ENCODE measurements at regions not wholly inside any gene's neighbourhood (a gene's known extent, or its start where the extent isn't known, plus 50 kb on each side); places are given as distances from the start of the nearest gene placed in this dataset.
"Not testable (repeated sequence)": the region's sequence is repeated elsewhere in the genome, so short reads cannot be mapped to it uniquely, and the experiment has no call there.

- not testable (repeated sequence) for H3K4me3 ChIP-seq (ENCODE audit: low read depth in 1 of 2, low read length in 2 of 2); H3K27me3 ChIP-seq (ENCODE audit: control insufficient read depth in 1 of 2, insufficient read depth in 2 of 2, low read length in 2 of 2); H3K36me3 ChIP-seq (ENCODE audit: control insufficient read depth in 2 of 2, insufficient read depth in 2 of 2, low read length in 1 of 2); H3K4me1 ChIP-seq (ENCODE audit: control insufficient read depth in 2 of 2, insufficient read depth in 2 of 2, low read length in 1 of 2); H3K9me3 ChIP-seq (ENCODE audit: control insufficient read depth in 2 of 2, insufficient read depth in 1 of 2, low read depth in 1 of 2, low read length in 1 of 2); H3K27ac ChIP-seq (ENCODE audit: low read depth in 2 of 2, low read length in 1 of 2)
- WGBS, 2 donors, result 95 to 96% methylated on average over 11 of the region's 11 CpGs
Measured at GRCh38 chr12:4150355-4150754, 123.2 kb upstream of the CCND2 start.

GRCh38 chr12:4148418-4149056 lies 125.0 kb upstream of the CCND2 start:
- no peaks in the 10 kb centered on the region for H3K27me3 ChIP-seq (ENCODE audit: control insufficient read depth in 1 of 2, insufficient read depth in 2 of 2, low read length in 2 of 2)
- H3K4me3 ChIP-seq (ENCODE audit: low read depth in 1 of 2, low read length in 2 of 2), result no peak overlapping the region
- H3K27ac ChIP-seq (ENCODE audit: low read depth in 2 of 2, low read length in 1 of 2), result no peak overlapping the region
- no peaks in the 10 kb centered on the region for H3K36me3 ChIP-seq (ENCODE audit: control insufficient read depth in 2 of 2, insufficient read depth in 2 of 2, low read length in 1 of 2)
- 57 to 58% methylated on average over 5 of the region's 5 CpGs for WGBS, 2 donors
- H3K9me3 ChIP-seq (ENCODE audit: control insufficient read depth in 2 of 2, insufficient read depth in 1 of 2, low read depth in 1 of 2, low read length in 1 of 2), result no peaks in the 10 kb centered on the region
- H3K4me1 ChIP-seq (ENCODE audit: control insufficient read depth in 2 of 2, insufficient read depth in 2 of 2, low read length in 1 of 2), result peaks cover under 1 to 2% of the 10 kb centered on the region in 2 donors

GRCh38 chr12:4147031-4147481 lies 126.5 kb upstream of the CCND2 start:
- no peaks in the 10 kb centered on the region for H3K27me3 ChIP-seq (ENCODE audit: control insufficient read depth in 1 of 2, insufficient read depth in 2 of 2, low read length in 2 of 2)
- no peak overlapping the region for H3K27ac ChIP-seq (ENCODE audit: low read depth in 2 of 2, low read length in 1 of 2)
- H3K4me3 ChIP-seq (ENCODE audit: low read depth in 1 of 2, low read length in 2 of 2), result no peak overlapping the region
- H3K36me3 ChIP-seq (ENCODE audit: control insufficient read depth in 2 of 2, insufficient read depth in 2 of 2, low read length in 1 of 2), result no peaks in the 10 kb centered on the region
- no peaks in the 10 kb centered on the region for H3K9me3 ChIP-seq (ENCODE audit: control insufficient read depth in 2 of 2, insufficient read depth in 1 of 2, low read depth in 1 of 2, low read length in 1 of 2)
- 68 to 76% methylated on average over 7 of the region's 7 CpGs for WGBS, 2 donors
- H3K4me1 ChIP-seq (ENCODE audit: control insufficient read depth in 2 of 2, insufficient read depth in 2 of 2, low read length in 1 of 2), result no peaks in the 10 kb centered on the region

- 57 to 61% methylated on average over 15 of the region's 15 CpGs for WGBS, 2 donors
- no peak overlapping the region for H3K27ac ChIP-seq (ENCODE audit: low read depth in 2 of 2, low read length in 1 of 2)
- H3K27me3 ChIP-seq (ENCODE audit: control insufficient read depth in 1 of 2, insufficient read depth in 2 of 2, low read length in 2 of 2), result no peaks in the 10 kb centered on the region
- H3K4me3 ChIP-seq (ENCODE audit: low read depth in 1 of 2, low read length in 2 of 2), result no peak overlapping the region
- H3K4me1 ChIP-seq (ENCODE audit: control insufficient read depth in 2 of 2, insufficient read depth in 2 of 2, low read length in 1 of 2), result no peaks in the 10 kb centered on the region
- no peaks in the 10 kb centered on the region for H3K9me3 ChIP-seq (ENCODE audit: control insufficient read depth in 2 of 2, insufficient read depth in 1 of 2, low read depth in 1 of 2, low read length in 1 of 2)
- no peaks in the 10 kb centered on the region for H3K36me3 ChIP-seq (ENCODE audit: control insufficient read depth in 2 of 2, insufficient read depth in 2 of 2, low read length in 1 of 2)
Measured at GRCh38 chr12:4145990-4146859, 127.3 kb upstream of the CCND2 start.

- no peaks in the 10 kb centered on the region for H3K36me3 ChIP-seq (ENCODE audit: control insufficient read depth in 2 of 2, insufficient read depth in 2 of 2, low read length in 1 of 2)
- H3K9me3 ChIP-seq (ENCODE audit: control insufficient read depth in 2 of 2, insufficient read depth in 1 of 2, low read depth in 1 of 2, low read length in 1 of 2), result no peaks in the 10 kb centered on the region
- H3K27ac ChIP-seq (ENCODE audit: low read depth in 2 of 2, low read length in 1 of 2), result no peak overlapping the region
- H3K4me1 ChIP-seq (ENCODE audit: control insufficient read depth in 2 of 2, insufficient read depth in 2 of 2, low read length in 1 of 2), result no peaks in the 10 kb centered on the region
- WGBS, 2 donors, result 76 to 78% methylated on average over 2 of the region's 2 CpGs
- H3K27me3 ChIP-seq (ENCODE audit: control insufficient read depth in 1 of 2, insufficient read depth in 2 of 2, low read length in 2 of 2), result no peaks in the 10 kb centered on the region
- no peak overlapping the region for H3K4me3 ChIP-seq (ENCODE audit: low read depth in 1 of 2, low read length in 2 of 2)
Measured at GRCh38 chr12:4144676-4145075, 128.9 kb upstream of the CCND2 start.

- Histone ChIP-seq H3K4me3 (ENCODE audit: low read depth in 1 of 2, low read length in 2 of 2) (no peak overlapping the region), H3K9me3 (ENCODE audit: control insufficient read depth in 2 of 2, insufficient read depth in 1 of 2, low read depth in 1 of 2, low read length in 1 of 2) (no peaks in the 10 kb centered on the region), H3K36me3 (ENCODE audit: control insufficient read depth in 2 of 2, insufficient read depth in 2 of 2, low read length in 1 of 2) (no peaks in the 10 kb centered on the region), H3K27me3 (ENCODE audit: control insufficient read depth in 1 of 2, insufficient read depth in 2 of 2, low read length in 2 of 2) (no peaks in the 10 kb centered on the region), H3K27ac (ENCODE audit: low read depth in 2 of 2, low read length in 1 of 2) (no peak overlapping the region), H3K4me1 (ENCODE audit: control insufficient read depth in 2 of 2, insufficient read depth in 2 of 2, low read length in 1 of 2) (no peaks in the 10 kb centered on the region)
- 75 to 80% methylated on average over 6 of the region's 6 CpGs for WGBS, 2 donors
Measured at GRCh38 chr12:4143896-4144295, 129.7 kb upstream of the CCND2 start.

- Histone ChIP-seq H3K27me3 (ENCODE audit: control insufficient read depth in 1 of 2, insufficient read depth in 2 of 2, low read length in 2 of 2) (no peaks in the 10 kb centered on the region), H3K27ac (ENCODE audit: low read depth in 2 of 2, low read length in 1 of 2) (no peak overlapping the region), H3K4me1 (ENCODE audit: control insufficient read depth in 2 of 2, insufficient read depth in 2 of 2, low read length in 1 of 2) (no peaks in the 10 kb centered on the region), H3K4me3 (ENCODE audit: low read depth in 1 of 2, low read length in 2 of 2) (no peak overlapping the region), H3K9me3 (ENCODE audit: control insufficient read depth in 2 of 2, insufficient read depth in 1 of 2, low read depth in 1 of 2, low read length in 1 of 2) (no peaks in the 10 kb centered on the region), H3K36me3 (ENCODE audit: control insufficient read depth in 2 of 2, insufficient read depth in 2 of 2, low read length in 1 of 2) (no peaks in the 10 kb centered on the region)
- WGBS, 2 donors, result 73 to 80% methylated on average over 6 of the region's 6 CpGs
Measured at GRCh38 chr12:4141348-4142270, 132.0 kb upstream of the CCND2 start.

GRCh38 chr12:4140581-4141301 lies 132.8 kb upstream of the CCND2 start:
- 82 to 85% methylated on average over 8 of the region's 8 CpGs for WGBS, 2 donors
- H3K4me3 ChIP-seq (ENCODE audit: low read depth in 1 of 2, low read length in 2 of 2), result no peak overlapping the region
- H3K9me3 ChIP-seq (ENCODE audit: control insufficient read depth in 2 of 2, insufficient read depth in 1 of 2, low read depth in 1 of 2, low read length in 1 of 2), result no peaks in the 10 kb centered on the region
- no peaks in the 10 kb centered on the region for H3K36me3 ChIP-seq (ENCODE audit: control insufficient read depth in 2 of 2, insufficient read depth in 2 of 2, low read length in 1 of 2)
- no peaks in the 10 kb centered on the region for H3K4me1 ChIP-seq (ENCODE audit: control insufficient read depth in 2 of 2, insufficient read depth in 2 of 2, low read length in 1 of 2)
- H3K27ac ChIP-seq (ENCODE audit: low read depth in 2 of 2, low read length in 1 of 2), result no peak overlapping the region
- no peaks in the 10 kb centered on the region for H3K27me3 ChIP-seq (ENCODE audit: control insufficient read depth in 1 of 2, insufficient read depth in 2 of 2, low read length in 2 of 2)

GRCh38 chr12:4139191-4139590 lies 134.4 kb upstream of the CCND2 start:
- Histone ChIP-seq H3K4me3 (ENCODE audit: low read depth in 1 of 2, low read length in 2 of 2) (no peak overlapping the region), H3K27ac (ENCODE audit: low read depth in 2 of 2, low read length in 1 of 2) (no peak overlapping the region), H3K27me3 (ENCODE audit: control insufficient read depth in 1 of 2, insufficient read depth in 2 of 2, low read length in 2 of 2) (no peaks in the 10 kb centered on the region), H3K4me1 (ENCODE audit: control insufficient read depth in 2 of 2, insufficient read depth in 2 of 2, low read length in 1 of 2) (no peaks in the 10 kb centered on the region), H3K36me3 (ENCODE audit: control insufficient read depth in 2 of 2, insufficient read depth in 2 of 2, low read length in 1 of 2) (no peaks in the 10 kb centered on the region), H3K9me3 (ENCODE audit: control insufficient read depth in 2 of 2, insufficient read depth in 1 of 2, low read depth in 1 of 2, low read length in 1 of 2) (no peaks in the 10 kb centered on the region)
- WGBS, 2 donors, result 80 to 85% methylated on average over 3 of the region's 3 CpGs

All from esophagus (tissue), 2 donors.